VCaP (cell line): ENCODE measurements at regions not wholly inside any gene's neighbourhood (a gene's known extent, or its start where the extent isn't known, plus 50 kb on each side); places are given as distances from the start of the nearest gene placed in this dataset.

Experiments used
- H3K27ac ChIP-seq: fragments of 450-650 bp; 2 replicates; pipeline ENCODE4 v1.5.1; 2017
- TF ChIP-seq, protein P1 (sequence below): fragments of 450-650 bp; conservative IDR thresholded peaks from 2 replicates; pipeline ENCODE4 v1.5.1; 2017; ENCODE audit warnings: mild to moderate bottlenecking, moderate library complexity

DNA sequence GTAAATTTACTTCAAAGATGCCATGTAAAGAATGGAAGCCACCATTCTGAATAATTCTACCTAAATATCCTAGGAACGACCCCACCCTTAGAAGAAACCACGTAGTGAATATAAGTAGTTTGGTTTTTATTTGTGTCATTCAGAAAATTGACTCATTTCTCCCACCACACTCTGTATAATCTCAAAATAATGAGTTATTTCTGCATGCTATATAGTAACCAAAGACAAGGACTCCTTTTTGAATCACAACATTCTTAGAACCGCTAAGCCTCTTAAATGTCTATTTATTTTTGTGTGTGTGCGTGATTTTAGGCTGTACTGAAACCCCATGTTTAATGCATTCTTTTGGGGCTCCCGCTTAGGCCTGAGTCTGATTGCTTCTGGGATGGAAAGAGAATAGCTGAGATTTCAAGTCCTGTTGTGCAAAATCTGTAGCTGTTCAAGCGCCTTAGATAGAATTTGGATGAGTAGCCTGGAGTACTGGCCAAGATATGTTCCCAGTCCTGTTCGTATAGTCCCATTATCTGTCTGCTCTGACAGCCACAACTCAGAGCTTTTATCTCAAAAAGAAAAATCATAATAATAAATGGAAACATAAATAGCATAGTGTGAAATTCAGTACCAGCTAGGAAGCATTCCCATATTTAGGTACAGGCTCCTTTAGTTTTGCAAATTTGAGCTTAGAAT lies 532.4 kb upstream of the NBEA start:
- no peak overlapping the region for H3K27ac ChIP-seq
- TF ChIP-seq, protein P1, sequence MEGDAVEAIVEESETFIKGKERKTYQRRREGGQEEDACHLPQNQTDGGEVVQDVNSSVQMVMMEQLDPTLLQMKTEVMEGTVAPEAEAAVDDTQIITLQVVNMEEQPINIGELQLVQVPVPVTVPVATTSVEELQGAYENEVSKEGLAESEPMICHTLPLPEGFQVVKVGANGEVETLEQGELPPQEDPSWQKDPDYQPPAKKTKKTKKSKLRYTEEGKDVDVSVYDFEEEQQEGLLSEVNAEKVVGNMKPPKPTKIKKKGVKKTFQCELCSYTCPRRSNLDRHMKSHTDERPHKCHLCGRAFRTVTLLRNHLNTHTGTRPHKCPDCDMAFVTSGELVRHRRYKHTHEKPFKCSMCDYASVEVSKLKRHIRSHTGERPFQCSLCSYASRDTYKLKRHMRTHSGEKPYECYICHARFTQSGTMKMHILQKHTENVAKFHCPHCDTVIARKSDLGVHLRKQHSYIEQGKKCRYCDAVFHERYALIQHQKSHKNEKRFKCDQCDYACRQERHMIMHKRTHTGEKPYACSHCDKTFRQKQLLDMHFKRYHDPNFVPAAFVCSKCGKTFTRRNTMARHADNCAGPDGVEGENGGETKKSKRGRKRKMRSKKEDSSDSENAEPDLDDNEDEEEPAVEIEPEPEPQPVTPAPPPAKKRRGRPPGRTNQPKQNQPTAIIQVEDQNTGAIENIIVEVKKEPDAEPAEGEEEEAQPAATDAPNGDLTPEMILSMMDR = no peak

DNA sequence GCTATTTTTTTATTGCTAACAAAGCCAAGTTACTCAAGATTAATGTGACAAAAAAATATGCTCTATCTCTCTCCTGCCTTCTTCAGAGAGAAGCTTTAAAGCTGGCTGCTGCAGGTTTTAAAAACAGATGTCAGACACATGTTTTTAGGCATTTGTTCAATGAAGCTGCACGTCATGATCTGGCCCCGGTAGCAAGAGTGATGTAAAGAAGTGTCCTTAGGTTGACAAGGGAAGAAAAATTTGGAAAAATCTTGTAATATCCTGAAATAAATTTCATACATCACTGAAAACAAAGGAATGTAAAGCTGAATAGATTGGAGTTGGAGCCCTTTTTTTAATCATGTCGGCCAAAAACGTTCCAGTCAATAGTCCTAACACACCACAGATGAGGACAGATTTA lies 531.4 kb upstream of the NBEA start:
- no peak overlapping the region for H3K27ac ChIP-seq

DNA sequence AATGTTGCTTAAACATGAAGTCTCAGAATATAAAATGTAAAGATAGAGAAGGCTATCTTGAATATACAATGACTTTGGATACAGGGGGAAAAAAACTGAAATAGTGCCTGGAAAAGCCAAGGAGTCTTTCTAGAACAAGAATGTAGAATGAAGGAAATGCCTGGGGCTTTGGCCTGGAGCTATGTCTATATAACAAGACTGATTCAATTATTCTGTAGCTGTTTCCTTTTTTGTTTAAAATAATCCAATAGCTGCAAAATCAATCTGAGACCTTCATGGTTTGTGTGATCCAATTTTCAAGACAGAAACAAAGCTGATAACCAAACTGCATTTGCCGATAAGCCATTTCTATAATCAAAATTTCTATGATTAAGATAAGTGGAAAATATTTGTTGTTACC lies 530.9 kb upstream of the NBEA start:
- TF ChIP-seq, protein P1 = no peak
- no peak overlapping the region for H3K27ac ChIP-seq

More for the DNA sequence above, 531.4 kb upstream of the NBEA start:
- TF ChIP-seq, protein P1 = no peak

DNA sequence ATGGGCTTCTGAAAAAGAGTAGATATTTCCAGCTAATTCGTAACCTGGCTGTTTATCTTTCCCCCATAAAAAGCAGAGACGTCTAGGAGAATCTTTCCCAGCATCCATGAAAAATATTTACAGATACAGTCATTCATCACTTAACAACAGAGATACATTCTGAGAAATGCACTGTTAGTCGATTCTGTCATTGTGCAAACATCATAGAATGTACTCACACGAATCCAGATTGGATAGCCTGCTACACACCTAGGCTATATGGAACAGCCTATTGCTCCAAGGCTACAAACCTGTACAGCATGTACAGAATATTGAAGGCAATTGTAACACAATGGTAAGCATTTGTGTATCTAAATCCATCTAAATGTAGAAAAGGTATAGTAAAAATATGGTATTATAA lies 530.2 kb upstream of the NBEA start:
- no peak overlapping the region for H3K27ac ChIP-seq
- TF ChIP-seq, protein P1 = no peak

DNA sequence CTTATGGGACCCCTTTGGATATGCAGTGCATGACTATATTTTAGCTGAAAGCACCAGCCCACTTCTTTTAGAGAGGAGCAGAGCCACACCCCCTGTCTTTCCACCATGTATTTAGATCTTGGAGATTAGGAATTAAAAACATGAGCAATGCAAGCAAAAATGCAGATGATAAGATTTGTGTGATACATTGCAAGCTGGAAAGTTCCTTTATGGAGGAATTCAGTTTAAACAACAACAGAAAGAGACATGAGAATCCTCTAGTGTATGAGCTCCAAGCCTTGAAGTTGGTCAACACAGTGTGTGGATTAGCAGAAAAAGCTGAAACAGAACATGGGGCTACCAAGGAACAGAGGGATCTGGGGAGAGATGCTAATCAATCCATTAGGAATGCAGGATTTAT lies 529.8 kb upstream of the NBEA start:
- TF ChIP-seq, protein P1 = no peak
- H3K27ac ChIP-seq = no peak overlapping the region

DNA sequence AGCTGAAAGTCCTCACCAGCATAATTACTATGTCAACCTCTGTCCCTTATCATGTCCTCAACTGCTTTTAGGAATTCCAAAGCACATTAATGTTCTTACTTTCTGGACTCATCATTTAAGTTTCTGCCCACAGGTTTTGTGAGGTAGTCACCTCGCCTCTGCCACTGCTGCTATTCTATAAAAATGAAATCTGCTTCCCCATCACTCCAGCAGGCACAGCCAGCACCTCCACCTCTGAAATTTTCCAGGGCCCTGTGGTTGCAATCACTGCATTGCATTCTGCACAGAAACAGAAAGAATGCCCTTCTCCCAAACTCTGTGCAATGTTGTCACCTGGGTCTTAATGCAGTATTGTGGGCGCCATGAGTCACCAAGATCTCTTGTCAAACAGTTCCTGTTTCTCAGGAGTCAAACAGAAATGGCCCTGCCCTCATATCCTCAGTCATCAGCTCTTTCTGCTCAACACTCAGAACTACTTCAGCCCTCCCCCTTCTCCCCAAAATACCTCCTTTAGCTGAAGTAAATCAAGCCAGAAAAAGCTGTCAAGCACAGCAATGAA lies 529.2 kb upstream of the NBEA start:
- no peak overlapping the region for H3K27ac ChIP-seq
- TF ChIP-seq, protein P1 = no peak

DNA sequence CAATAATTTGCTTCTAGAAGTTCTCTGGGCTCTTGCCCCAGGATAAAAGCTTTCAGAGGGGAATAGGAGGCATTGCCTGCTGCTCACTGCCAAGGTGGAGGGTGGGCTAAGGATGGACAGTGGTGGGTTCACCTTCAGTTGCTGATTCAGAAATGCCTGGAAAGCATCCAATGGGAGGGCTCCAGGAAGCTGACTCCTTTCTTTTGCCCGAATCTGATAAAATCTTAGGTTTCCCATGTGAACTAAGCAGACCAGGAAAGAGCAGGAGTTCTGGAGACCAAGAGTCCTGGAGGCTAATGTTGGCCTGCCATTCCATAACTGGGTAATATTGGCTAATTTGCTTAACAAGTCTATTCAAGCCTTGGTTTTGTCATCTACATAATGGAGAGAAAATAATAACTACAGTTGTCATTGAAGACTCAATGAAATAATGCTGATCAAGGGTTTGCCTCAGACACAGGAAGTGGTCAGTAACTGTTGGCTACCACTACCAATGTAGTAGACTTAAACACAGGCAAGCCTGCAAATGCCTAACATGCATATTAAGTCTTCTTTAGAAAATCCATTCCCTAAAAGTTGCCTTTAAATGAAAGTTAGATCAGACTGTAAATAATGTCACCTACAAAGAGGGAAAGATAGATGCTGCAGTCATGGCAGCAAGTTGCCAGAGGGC lies 528.4 kb upstream of the NBEA start:
- no peak overlapping the region for H3K27ac ChIP-seq
- TF ChIP-seq, protein P1 = no peak
